ENCODE measurements at regions not wholly inside any gene's neighbourhood (a gene's known extent, or its start where the extent isn't known, plus 50 kb on each side); places are given as distances from the start of the nearest gene placed in this dataset.

DNA sequence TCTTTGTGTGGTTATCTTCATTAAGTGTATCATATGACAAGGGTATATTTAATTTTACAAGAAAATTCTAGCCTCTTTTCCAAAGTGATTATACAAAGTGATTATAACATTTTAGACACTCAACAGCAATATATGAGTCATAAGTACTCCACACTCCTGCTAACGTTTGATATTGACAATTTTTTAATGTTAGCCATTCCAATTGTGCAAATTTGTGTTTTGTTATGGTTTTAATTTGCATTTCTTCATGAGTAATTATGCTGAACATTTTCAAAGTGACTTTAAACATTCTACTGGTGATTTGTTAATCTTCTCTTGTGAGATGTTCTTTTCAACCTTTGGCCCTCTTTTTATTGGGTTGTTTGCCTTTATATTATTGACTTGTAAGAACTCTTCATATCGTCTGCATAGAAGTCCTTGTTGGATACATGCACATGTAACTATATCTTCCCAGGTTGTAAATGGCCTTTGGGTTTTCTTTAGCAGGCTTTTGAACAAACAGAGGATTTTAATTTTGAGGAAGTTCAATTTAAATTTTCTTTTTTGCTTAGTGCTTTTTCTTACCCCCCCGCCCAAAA lies 771.6 kb upstream of the ZNF608 start:
- no peaks in the 10 kb centered on the region for H3K9me3 Mint-ChIP-seq
- Histone ChIP-seq H3K9ac (ENCODE audit: extremely low read depth, low read length, poor library complexity, severe bottlenecking) (no peak overlapping the region), H3K27ac (ENCODE audit: low read depth, low read length) (no peak overlapping the region), H3K36me3 (ENCODE audit: control insufficient read depth, insufficient read depth, low read length) (no peaks in the 10 kb centered on the region), H3K4me1 (ENCODE audit: control insufficient read depth, insufficient read depth, low read length) (no peaks in the 10 kb centered on the region), H3K4me3 (ENCODE audit: low read length) (no peak overlapping the region), H3K27me3 (ENCODE audit: control insufficient read depth, insufficient read depth, low read length, poor library complexity, severe bottlenecking) (no peaks in the 10 kb centered on the region), H3K9me3 (ENCODE audit: control insufficient read depth, low read length) (no peaks in the 10 kb centered on the region)
- DNase-seq: no peak
- no peaks in the 10 kb centered on the region for H3K27me3 Mint-ChIP-seq (ENCODE audit: insufficient read depth)
- no peak overlapping the region for H3K4me3 Mint-ChIP-seq
- TF ChIP-seq, protein P1, sequence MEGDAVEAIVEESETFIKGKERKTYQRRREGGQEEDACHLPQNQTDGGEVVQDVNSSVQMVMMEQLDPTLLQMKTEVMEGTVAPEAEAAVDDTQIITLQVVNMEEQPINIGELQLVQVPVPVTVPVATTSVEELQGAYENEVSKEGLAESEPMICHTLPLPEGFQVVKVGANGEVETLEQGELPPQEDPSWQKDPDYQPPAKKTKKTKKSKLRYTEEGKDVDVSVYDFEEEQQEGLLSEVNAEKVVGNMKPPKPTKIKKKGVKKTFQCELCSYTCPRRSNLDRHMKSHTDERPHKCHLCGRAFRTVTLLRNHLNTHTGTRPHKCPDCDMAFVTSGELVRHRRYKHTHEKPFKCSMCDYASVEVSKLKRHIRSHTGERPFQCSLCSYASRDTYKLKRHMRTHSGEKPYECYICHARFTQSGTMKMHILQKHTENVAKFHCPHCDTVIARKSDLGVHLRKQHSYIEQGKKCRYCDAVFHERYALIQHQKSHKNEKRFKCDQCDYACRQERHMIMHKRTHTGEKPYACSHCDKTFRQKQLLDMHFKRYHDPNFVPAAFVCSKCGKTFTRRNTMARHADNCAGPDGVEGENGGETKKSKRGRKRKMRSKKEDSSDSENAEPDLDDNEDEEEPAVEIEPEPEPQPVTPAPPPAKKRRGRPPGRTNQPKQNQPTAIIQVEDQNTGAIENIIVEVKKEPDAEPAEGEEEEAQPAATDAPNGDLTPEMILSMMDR (conservative IDR thresholded peaks at IDR 0.05): no peak
- WGBS, 2 experiments (ENCODE audit: insufficient coverage in 1 of 2, insufficient read length in 1 of 2): 86% methylated on average over 3 of the region's 3 CpGs; no CpG with 5 or more reads in 1 of the 2 experiments
- H3K27ac Mint-ChIP-seq: no peak overlapping the region
- peaks cover 9% of the 10 kb centered on the region for H3K4me1 Mint-ChIP-seq
- no peaks in the 10 kb centered on the region for H3K36me3 Mint-ChIP-seq (ENCODE audit: low read depth)

DNA sequence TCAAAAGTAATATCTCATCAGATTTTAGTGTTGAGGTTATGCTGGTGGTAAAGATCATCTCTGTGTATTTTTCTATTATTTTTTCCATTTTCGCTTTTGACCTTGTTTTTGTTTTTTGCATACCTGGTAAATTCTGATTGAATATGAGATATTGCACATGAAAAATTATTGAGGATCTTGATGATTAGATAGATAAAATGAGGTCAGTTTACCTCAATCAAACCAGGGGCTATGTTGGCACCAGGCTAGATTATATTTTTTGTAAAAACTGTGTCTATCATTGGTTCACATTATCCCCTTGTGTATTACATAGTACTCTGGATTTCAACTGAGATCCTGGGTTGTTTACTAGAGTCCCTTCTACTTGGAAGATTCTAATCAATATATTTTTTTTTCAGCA lies 774.9 kb upstream of the ZNF608 start:
- Histone ChIP-seq H3K4me1 (ENCODE audit: control insufficient read depth, insufficient read depth, low read length) (no peaks in the 10 kb centered on the region), H3K27ac (ENCODE audit: low read depth, low read length) (no peak overlapping the region), H3K9me3 (ENCODE audit: control insufficient read depth, low read length) (no peaks in the 10 kb centered on the region), H3K36me3 (ENCODE audit: control insufficient read depth, insufficient read depth, low read length) (no peaks in the 10 kb centered on the region), H3K4me3 (ENCODE audit: low read length) (no peak overlapping the region), H3K9ac (ENCODE audit: extremely low read depth, low read length, poor library complexity, severe bottlenecking) (no peak overlapping the region), H3K27me3 (ENCODE audit: control insufficient read depth, insufficient read depth, low read length, poor library complexity, severe bottlenecking) (no peaks in the 10 kb centered on the region)
- peaks cover 9% of the 10 kb centered on the region for H3K4me1 Mint-ChIP-seq
- H3K36me3 Mint-ChIP-seq (ENCODE audit: low read depth): no peaks in the 10 kb centered on the region
- WGBS, 2 experiments (ENCODE audit: insufficient coverage in 1 of 2, insufficient read length in 1 of 2): 38 to 85% methylated on average over 1 of the region's 1 CpG
- H3K9me3 Mint-ChIP-seq: no peaks in the 10 kb centered on the region
- H3K27ac Mint-ChIP-seq: no peak overlapping the region
- TF ChIP-seq, protein P1 (conservative IDR thresholded peaks at IDR 0.05): no peak
- no peak overlapping the region for H3K4me3 Mint-ChIP-seq
- H3K27me3 Mint-ChIP-seq (ENCODE audit: insufficient read depth): no peaks in the 10 kb centered on the region
- DNase-seq: no peak

DNA sequence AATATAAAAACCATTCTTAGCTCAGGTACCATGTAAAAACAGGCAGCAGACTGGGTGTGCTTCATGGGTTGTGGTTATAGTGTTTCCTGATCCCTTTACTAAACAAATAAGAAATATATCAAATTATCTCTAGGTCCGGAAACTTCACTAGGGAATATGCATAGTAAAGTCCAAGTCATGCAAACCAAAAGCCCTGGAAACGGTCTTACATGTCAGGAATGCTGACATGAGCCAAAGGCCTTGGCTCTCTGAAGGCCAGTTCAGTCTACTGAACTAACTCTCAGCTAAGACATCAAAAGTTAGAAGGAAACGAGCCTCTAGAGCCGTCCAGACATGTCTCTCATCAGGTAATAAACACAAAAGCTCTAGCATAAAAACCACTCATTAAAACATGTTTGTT lies 778.9 kb upstream of the ZNF608 start:
- Mint-ChIP-seq H3K4me3 (no peak overlapping the region), H3K4me1 (peaks cover 18% of the 10 kb centered on the region), H3K27ac (no peak overlapping the region), H3K27me3 (ENCODE audit: insufficient read depth) (no peaks in the 10 kb centered on the region), H3K36me3 (ENCODE audit: low read depth) (no peaks in the 10 kb centered on the region), H3K9me3 (no peaks in the 10 kb centered on the region)
- Histone ChIP-seq H3K27ac (ENCODE audit: low read depth, low read length) (no peak overlapping the region), H3K4me1 (ENCODE audit: control insufficient read depth, insufficient read depth, low read length) (peaks cover 6% of the 10 kb centered on the region), H3K36me3 (ENCODE audit: control insufficient read depth, insufficient read depth, low read length) (no peaks in the 10 kb centered on the region), H3K9me3 (ENCODE audit: control insufficient read depth, low read length) (no peaks in the 10 kb centered on the region), H3K9ac (ENCODE audit: extremely low read depth, low read length, poor library complexity, severe bottlenecking) (no peak overlapping the region), H3K27me3 (ENCODE audit: control insufficient read depth, insufficient read depth, low read length, poor library complexity, severe bottlenecking) (no peaks in the 10 kb centered on the region), H3K4me3 (ENCODE audit: low read length) (no peak overlapping the region)
- TF ChIP-seq, protein P1 (conservative IDR thresholded peaks at IDR 0.05): no peak
- no peak for DNase-seq
- 71 to 82% methylated on average over 2 to 4 of the region's 4 CpGs for WGBS, 2 experiments (ENCODE audit: insufficient coverage in 1 of 2, insufficient read length in 1 of 2)
